ENCODE measurements at regions not wholly inside any gene's neighbourhood (a gene's known extent, or its start where the extent isn't known, plus 50 kb on each side); places are given as distances from the start of the nearest gene placed in this dataset.

DNA sequence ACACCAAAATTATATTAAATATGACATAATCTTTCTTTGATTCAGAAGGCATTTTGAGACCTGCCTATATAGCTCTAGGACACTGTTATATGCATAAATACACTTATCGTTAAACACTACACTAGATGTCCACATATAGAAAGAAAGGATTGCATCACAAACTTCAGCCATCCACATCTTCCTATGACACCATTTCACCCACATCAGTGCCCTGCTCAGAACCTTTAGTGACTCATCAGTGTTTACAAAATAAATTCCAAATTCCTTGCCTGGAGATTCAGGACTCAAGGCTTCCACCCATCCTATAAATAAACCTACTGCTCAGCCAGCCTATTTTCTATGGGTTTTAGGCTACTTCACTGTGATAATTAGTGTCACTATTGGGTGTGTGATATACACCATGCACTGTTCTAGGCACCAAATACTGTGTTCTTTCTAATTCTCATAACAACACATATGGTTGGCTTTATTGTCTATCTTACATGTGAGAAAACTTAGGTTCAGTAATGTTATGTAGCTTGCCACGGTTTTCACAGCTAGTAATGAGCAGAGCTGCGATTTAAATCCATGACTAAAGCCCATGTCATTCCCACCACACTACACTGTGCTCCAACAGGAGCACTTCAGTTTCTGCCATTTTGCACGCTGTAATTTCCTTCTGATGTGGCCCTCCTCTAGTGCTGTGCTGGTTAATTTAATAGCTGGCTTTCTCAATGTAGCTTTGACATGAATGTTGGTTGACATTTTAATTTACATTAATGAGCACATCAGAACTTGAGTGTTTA is 103.3 kb downstream of the SREK1 start:
- Histone ChIP-seq H3K36me3 (ENCODE audit: insufficient read depth, low read length) (no peaks in the 10 kb centered on the region), H3K4me1 (ENCODE audit: insufficient read depth, low read length, severe bottlenecking) (no peaks in the 10 kb centered on the region), H2AFZ (ENCODE audit: low read length) (no peak overlapping the region), H3K4me2 (ENCODE audit: low read length) (no peak overlapping the region), H3K9me3 (ENCODE audit: low read length) (no peaks in the 10 kb centered on the region), H3K79me2 (ENCODE audit: insufficient read depth, low read length) (no peaks in the 10 kb centered on the region), H3K9me2 (ENCODE audit: low read depth, low read length) (no peaks in the 10 kb centered on the region), H3K9ac (ENCODE audit: low read length) (no peak overlapping the region), H3K27ac (ENCODE audit: low read depth, low read length, poor library complexity, severe bottlenecking) (no peak overlapping the region), H3K4me3 (ENCODE audit: low read depth, low read length, poor library complexity, severe bottlenecking) (no peak overlapping the region), H4K20me1 (ENCODE audit: insufficient read depth, low read length) (no peaks in the 10 kb centered on the region), H3F3A (ENCODE audit: insufficient read depth, low read length) (no peaks in the 10 kb centered on the region), H3K27me3 (ENCODE audit: insufficient read depth, low read length) (no peaks in the 10 kb centered on the region)
- TF ChIP-seq, protein P1, sequence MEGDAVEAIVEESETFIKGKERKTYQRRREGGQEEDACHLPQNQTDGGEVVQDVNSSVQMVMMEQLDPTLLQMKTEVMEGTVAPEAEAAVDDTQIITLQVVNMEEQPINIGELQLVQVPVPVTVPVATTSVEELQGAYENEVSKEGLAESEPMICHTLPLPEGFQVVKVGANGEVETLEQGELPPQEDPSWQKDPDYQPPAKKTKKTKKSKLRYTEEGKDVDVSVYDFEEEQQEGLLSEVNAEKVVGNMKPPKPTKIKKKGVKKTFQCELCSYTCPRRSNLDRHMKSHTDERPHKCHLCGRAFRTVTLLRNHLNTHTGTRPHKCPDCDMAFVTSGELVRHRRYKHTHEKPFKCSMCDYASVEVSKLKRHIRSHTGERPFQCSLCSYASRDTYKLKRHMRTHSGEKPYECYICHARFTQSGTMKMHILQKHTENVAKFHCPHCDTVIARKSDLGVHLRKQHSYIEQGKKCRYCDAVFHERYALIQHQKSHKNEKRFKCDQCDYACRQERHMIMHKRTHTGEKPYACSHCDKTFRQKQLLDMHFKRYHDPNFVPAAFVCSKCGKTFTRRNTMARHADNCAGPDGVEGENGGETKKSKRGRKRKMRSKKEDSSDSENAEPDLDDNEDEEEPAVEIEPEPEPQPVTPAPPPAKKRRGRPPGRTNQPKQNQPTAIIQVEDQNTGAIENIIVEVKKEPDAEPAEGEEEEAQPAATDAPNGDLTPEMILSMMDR (IDR thresholded peaks at IDR 0.05; ENCODE audit: low read length) = no peak
- no peak for TF ChIP-seq EZH2 (IDR thresholded peaks at IDR 0.05; ENCODE audit: borderline replicate concordance, low read length)

DNA sequence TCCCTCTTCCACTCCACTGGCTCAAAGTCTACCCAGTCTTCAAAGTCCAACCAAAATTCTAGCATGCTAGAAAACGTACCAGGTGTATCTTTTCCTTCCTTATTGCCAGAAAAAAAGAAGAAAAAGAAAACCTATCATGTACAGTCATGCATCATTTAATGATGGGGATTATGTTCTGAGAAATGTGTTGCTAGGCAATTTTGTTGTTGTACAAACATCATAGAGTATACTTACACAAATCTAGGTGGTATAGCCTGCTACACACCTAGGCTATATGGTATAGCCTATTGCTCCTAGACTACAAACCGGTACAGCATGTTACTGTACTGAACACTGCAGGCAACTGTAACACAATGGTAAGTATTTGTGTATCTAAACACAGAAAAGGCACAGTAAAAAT is 104.8 kb downstream of the SREK1 start:
- Histone ChIP-seq H3K27ac (ENCODE audit: low read depth, low read length, poor library complexity, severe bottlenecking) (no peak overlapping the region), H3K9me3 (ENCODE audit: low read length) (no peaks in the 10 kb centered on the region), H3K4me1 (ENCODE audit: insufficient read depth, low read length, severe bottlenecking) (no peaks in the 10 kb centered on the region), H3K4me2 (ENCODE audit: low read length) (no peak overlapping the region), H3F3A (ENCODE audit: insufficient read depth, low read length) (no peaks in the 10 kb centered on the region), H3K4me3 (ENCODE audit: low read depth, low read length, poor library complexity, severe bottlenecking) (no peak overlapping the region), H4K20me1 (ENCODE audit: insufficient read depth, low read length) (no peaks in the 10 kb centered on the region), H3K36me3 (ENCODE audit: insufficient read depth, low read length) (no peaks in the 10 kb centered on the region), H3K79me2 (ENCODE audit: insufficient read depth, low read length) (no peaks in the 10 kb centered on the region), H2AFZ (ENCODE audit: low read length) (no peak overlapping the region), H3K27me3 (ENCODE audit: insufficient read depth, low read length) (no peaks in the 10 kb centered on the region), H3K9ac (ENCODE audit: low read length) (no peak overlapping the region), H3K9me2 (ENCODE audit: low read depth, low read length) (no peaks in the 10 kb centered on the region)
- TF ChIP-seq, protein P1 (IDR thresholded peaks at IDR 0.05; ENCODE audit: low read length) = no peak
- no peak for TF ChIP-seq EZH2 (IDR thresholded peaks at IDR 0.05; ENCODE audit: borderline replicate concordance, low read length)

DNA sequence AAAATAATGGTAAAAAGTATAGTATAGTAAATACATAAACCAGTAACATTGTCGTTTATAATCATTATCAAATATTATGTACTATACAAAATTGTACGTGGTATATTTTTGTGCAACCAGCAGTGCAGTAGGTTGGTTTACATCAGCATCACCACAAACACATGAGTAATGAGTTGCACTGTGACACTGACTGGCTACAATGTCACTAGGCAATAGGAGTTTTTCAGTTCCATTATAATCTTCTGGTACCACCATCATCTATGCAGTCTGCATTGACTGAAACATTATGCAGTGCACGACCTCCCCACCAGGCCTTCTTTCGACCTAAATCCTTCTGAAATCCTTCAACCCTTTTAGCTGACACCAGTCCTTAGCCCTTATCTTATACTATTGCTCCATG is 105.8 kb downstream of the SREK1 start:
- Histone ChIP-seq H3K27ac (ENCODE audit: low read depth, low read length, poor library complexity, severe bottlenecking) (no peak overlapping the region), H3K4me3 (ENCODE audit: low read depth, low read length, poor library complexity, severe bottlenecking) (no peak overlapping the region), H3K9me3 (ENCODE audit: low read length) (no peaks in the 10 kb centered on the region), H3K36me3 (ENCODE audit: insufficient read depth, low read length) (no peaks in the 10 kb centered on the region), H3F3A (ENCODE audit: insufficient read depth, low read length) (no peaks in the 10 kb centered on the region), H3K9ac (ENCODE audit: low read length) (no peak overlapping the region), H3K4me2 (ENCODE audit: low read length) (no peak overlapping the region), H3K27me3 (ENCODE audit: insufficient read depth, low read length) (no peaks in the 10 kb centered on the region), H2AFZ (ENCODE audit: low read length) (no peak overlapping the region), H4K20me1 (ENCODE audit: insufficient read depth, low read length) (no peaks in the 10 kb centered on the region), H3K79me2 (ENCODE audit: insufficient read depth, low read length) (no peaks in the 10 kb centered on the region), H3K4me1 (ENCODE audit: insufficient read depth, low read length, severe bottlenecking) (no peaks in the 10 kb centered on the region), H3K9me2 (ENCODE audit: low read depth, low read length) (no peaks in the 10 kb centered on the region)
- TF ChIP-seq, protein P1 (IDR thresholded peaks at IDR 0.05; ENCODE audit: low read length) = no peak
- TF ChIP-seq EZH2 (IDR thresholded peaks at IDR 0.05; ENCODE audit: borderline replicate concordance, low read length) = no peak
